ENCODE measurements at regions not wholly inside any gene's neighbourhood (a gene's known extent, or its start where the extent isn't known, plus 50 kb on each side); places are given as distances from the start of the nearest gene placed in this dataset.

- TF ChIP-seq STAT1 (IDR thresholded peaks at IDR 0.05; ENCODE audit: unreplicated experiment) (no peak), POLR2AphosphoS5 (IDR thresholded peaks at IDR 0.05; ENCODE audit: low read depth) (no peak), ETS1 (IDR thresholded peaks at IDR 0.05) (no peak), CREB1 (CRISPR knock-in tag; IDR thresholded peaks at IDR 0.05; ENCODE audit: low read depth) (no peak), NANOG (IDR thresholded peaks at IDR 0.05; ENCODE audit: borderline replicate concordance) (no peak), ZNF331 (CRISPR knock-in tag; IDR thresholded peaks at IDR 0.05; ENCODE audit: low read depth) (no peak), REST (IDR thresholded peaks at IDR 0.05; ENCODE audit: unreplicated experiment) (no peak), CTCF (conservative IDR thresholded peaks at IDR 0.05; ENCODE audit: low read depth in 2 of 2) (no peak), JUNB (IDR thresholded peaks at IDR 0.05; ENCODE audit: unreplicated experiment) (no peak), EZH2phosphoT487 (IDR thresholded peaks at IDR 0.05; ENCODE audit: unreplicated experiment) (no peak), EZH2 (IDR thresholded peaks at IDR 0.05; ENCODE audit: low read depth, unreplicated experiment) (no peak)
Observed at GRCh38 chr2:144715992-144716391, 196.1 kb upstream of the ZEB2 start (continued).

GRCh38 chr2:144713410-144713809 lies 193.5 kb upstream of the ZEB2 start:
- peaks cover 1% of the 10 kb centered on the region for H3K27me3 Mint-ChIP-seq (ENCODE audit: insufficient read depth, low read depth, poor library complexity)
- H3K27ac Mint-ChIP-seq: no peak overlapping the region
- H3K4me3 Mint-ChIP-seq: no peak overlapping the region
- Histone ChIP-seq H3K27ac (ENCODE audit: low read depth) (no peak overlapping the region), H3K4me2 (no peak overlapping the region), H3K4me3 (no peak overlapping the region), H3K27me3 (ENCODE audit: insufficient read depth) (no peaks in the 10 kb centered on the region), H4K20me1 (replicated peaks; ENCODE audit: insufficient read depth) (no peaks in the 10 kb centered on the region), H3F3A (replicated peaks; ENCODE audit: low read depth) (no peaks in the 10 kb centered on the region), H3K4me1 (ENCODE audit: insufficient read depth) (peaks cover 28% of the 10 kb centered on the region), H3K9me2 (ENCODE audit: insufficient read depth) (no peaks in the 10 kb centered on the region; the same call in 1 of the 2 replicates), H3K36me3 (ENCODE audit: insufficient read depth) (no peaks in the 10 kb centered on the region), H3K79me2 (replicated peaks; ENCODE audit: insufficient read depth) (no peaks in the 10 kb centered on the region), H2AFZ (no peak overlapping the region)
- no peak for TF ChIP-seq CREB1 (CRISPR knock-in tag; IDR thresholded peaks at IDR 0.05; ENCODE audit: low read depth)
- TF ChIP-seq EZH2 (IDR thresholded peaks at IDR 0.05; ENCODE audit: low read depth, unreplicated experiment): no peak
- no peak for TF ChIP-seq REST (IDR thresholded peaks at IDR 0.05; ENCODE audit: unreplicated experiment)
- TF ChIP-seq POLR2AphosphoS5 (IDR thresholded peaks at IDR 0.05; ENCODE audit: low read depth): no peak
- TF ChIP-seq ETS1 (IDR thresholded peaks at IDR 0.05): no peak
- no peak for TF ChIP-seq CTCF (conservative IDR thresholded peaks at IDR 0.05; ENCODE audit: low read depth in 2 of 2)
- no peak for TF ChIP-seq NANOG (IDR thresholded peaks at IDR 0.05; ENCODE audit: borderline replicate concordance)
- no peak for ATAC-seq
- H3K4me1 Mint-ChIP-seq: peaks cover 28% of the 10 kb centered on the region
- peaks cover 13% of the 10 kb centered on the region; the same call in 2 of the 3 replicates for H3K36me3 Mint-ChIP-seq (ENCODE audit: low read depth)
- peaks cover 12% of the 10 kb centered on the region for H3K9me3 Mint-ChIP-seq
- DNase-seq (ENCODE audit: low spot score): no peak

Data from GM23338 (cell line).